Femur (tissue), 1 donor: ENCODE measurements at regions not wholly inside any gene's neighbourhood (a gene's known extent, or its start where the extent isn't known, plus 50 kb on each side); places are given as distances from the start of the nearest gene placed in this dataset.

Experiments used
- DNase-seq: peaks from one replicate; pipeline ENCODE4 v3.0.0-alpha.2; 2017

DNA sequence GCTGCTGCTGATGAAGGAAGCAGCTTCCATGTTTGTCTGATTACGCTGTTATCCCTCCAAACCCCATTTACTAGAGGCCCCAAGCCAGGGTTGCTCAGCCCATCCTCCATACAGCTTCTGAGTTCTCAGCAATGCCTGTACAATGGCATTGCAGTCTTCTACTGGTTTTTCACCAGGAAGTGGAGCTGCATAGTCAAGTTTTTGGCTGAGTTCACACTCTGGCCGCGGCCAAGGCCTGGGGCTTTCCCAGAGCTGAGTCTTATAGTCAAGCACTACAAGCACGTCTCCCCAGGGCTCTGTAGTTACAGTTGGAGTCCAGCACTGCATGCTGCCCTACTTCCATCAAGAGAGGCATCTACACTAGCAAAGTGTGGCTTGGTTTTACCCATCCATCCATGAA, 182.5 kb downstream of the POU4F1 start:
- DNase-seq: no peak

DNA sequence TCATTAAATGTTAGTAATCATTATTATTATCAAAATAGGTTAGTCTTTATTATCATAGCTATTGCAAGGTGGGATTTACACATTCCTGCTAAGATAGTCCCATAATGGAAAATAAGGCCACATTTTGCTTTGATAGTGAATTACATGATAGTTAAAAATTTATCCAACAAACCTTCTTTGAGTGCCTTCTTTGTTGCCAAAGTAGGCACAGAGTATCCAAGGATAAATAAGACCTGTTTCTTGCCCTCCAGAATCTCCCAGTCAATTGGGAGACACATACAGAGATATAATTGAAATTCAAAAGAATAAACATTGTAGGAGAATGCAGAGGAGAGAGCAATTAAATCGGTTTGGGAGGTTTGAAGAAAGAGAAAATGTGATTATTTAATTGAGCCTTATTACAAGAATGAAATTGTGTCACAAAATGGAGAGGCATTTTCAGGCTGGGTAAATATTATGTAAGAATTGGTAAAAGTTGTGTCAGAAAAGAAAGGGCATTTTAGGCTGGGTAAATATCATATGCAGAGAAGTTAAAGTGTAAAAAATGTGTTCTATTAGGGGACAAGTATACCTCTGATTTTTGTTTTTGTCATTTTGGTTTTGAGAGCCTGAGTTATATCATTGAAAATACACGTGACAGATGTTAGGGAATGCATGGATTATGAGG, 189.3 kb downstream of the POU4F1 start:
- DNase-seq: no peak

DNA sequence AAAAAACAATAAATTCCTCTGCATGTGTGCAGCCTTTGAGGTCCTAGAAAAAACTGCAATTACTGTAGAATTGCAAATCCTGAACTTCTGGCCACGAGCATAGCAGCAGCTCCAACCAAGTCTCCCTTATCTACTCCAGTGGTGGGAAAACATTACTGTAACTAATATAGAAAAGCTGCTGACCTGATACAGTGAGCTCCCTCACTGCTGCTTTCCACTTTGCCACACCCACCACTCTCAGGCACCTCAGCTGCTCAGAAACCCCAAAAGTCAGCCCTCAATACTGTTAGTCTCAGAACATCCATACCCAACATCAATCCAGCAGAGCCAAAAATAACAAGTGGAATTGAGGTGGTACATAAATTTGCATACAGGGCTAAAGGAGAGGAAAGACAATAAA, 192.5 kb downstream of the POU4F1 start:
- DNase-seq: no peak

DNA sequence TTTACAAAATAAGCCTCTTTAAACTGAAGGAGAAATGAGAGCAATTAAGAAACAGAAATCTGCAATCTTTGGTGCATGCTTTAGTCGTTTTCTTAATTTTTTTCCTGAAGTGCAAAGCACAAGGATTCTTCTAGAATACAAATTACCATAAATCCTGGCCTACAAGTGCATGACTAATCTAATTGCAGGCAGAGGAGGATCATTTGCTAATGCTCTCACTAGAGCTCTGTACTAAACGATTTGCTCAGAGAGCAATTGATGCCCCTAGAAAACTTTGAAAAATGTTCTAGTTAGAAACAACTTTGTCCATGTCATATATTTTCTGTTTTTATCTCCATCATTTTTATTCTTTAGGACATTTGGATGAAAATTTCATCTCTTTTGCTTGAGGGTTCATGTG, 193.2 kb downstream of the POU4F1 start:
- no peak for DNase-seq

DNA sequence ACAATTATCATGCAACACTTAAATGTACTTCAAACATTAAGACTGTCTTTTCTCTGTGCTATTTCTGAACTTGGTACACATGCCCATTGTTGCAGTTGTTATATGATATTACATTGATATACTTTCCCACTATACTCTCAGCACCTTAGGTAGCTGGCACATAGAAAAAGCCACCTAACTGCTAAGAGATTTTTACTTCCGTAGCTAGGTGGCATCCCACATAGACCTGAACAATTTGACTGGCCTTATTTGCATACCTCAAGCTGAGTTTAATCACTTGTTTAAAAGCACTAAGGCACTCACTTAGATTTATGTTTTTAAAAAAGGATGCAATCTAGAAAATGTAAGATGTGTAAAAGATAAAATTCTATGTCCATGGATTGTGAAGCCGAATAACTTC, 194.2 kb downstream of the POU4F1 start:
- no peak for DNase-seq

DNA sequence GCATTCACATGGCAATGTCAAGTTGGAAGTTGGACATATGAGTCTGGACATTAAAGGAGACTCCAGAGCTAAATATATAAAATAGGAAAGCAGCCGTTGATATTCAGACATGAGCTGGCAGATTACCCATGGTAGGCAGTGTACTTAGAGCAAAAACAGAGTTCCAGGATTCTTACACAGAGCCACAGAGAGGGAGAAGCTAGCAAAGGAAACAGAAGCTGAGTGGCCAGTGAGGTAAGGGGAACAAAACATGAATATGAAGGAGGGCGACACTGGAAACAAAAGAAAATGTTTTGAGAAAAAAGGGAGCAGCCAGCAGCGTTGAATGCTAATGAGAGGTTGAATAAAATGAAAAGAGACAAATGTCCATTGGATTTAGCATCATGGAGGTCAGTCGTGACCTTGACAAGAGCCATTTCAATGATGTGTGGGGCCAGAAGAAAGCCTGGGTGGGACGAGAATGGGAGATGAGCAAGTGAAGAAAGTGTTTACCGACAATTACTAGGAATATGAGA, 198.4 kb downstream of the POU4F1 start:
- no peak for DNase-seq

DNA sequence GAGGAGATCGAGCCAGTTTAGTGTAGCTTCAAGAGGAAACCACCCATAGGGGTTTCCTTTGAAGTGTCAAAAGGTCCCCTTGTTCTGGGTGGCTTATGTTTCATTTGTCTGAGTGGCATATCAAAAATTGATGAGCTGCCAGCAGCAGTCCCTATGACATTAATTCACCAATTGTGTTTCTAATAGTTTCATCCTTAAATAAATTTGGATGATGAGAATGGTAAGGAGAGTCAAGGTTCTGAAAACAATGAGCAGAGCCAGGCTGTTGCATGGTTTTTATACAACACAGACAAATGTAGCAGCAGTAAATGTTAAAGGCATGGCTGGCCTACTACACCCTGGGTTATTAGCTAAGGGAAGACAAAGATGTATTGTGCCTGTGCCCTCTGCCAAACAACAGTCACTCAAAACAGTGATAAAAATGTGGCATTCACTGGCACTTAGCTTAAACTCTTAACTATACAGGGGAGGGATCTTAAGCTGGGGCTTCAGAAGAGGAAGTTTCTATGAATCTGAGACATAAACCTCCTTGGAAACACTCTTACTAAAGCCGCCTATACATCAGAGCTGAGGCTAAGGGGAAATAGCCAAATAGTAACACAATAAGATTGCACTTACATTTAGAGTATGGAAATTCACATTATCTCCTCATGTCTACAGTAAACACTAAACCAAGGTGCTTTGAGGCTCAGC, 200.5 kb downstream of the POU4F1 start:
- DNase-seq: no peak

DNA sequence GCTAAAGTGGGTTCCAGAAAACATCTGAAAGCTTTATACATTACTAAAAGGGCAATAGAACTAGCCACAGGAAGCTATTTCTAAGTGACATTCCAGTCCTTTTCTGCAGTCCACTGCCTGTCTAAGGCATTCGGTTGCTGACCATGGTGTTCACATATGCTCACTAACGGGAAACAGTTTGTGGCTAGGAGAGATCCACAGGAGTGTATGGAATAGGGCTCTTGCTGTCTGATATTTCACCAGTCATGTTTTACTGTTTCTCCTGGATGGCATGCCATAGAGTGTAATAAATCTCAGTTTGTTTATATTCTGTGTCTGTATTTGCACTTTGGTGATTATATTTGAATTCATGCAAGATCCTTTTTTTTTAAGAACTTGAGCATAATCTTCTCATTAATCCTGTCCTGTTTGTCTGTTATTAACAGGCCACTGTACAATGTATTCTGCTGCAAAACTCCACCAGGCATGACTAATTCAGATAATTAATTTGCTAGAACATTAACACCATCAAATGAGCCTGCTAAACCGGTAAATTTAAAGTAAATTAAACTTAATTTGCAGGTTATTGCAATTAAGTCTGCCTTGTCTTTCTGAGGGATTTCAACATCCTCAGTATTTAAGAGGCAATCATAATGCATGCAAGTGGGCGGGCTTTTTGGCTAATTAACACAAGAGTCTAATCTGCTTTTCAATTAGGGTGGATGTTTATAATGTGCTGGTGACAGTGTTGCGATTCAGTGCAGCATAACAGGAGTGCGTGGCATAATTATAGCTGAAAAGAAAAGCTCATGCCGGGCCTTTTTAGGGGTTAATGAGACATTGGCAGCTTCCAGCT, 201.3 kb downstream of the POU4F1 start:
- no peak for DNase-seq

DNA sequence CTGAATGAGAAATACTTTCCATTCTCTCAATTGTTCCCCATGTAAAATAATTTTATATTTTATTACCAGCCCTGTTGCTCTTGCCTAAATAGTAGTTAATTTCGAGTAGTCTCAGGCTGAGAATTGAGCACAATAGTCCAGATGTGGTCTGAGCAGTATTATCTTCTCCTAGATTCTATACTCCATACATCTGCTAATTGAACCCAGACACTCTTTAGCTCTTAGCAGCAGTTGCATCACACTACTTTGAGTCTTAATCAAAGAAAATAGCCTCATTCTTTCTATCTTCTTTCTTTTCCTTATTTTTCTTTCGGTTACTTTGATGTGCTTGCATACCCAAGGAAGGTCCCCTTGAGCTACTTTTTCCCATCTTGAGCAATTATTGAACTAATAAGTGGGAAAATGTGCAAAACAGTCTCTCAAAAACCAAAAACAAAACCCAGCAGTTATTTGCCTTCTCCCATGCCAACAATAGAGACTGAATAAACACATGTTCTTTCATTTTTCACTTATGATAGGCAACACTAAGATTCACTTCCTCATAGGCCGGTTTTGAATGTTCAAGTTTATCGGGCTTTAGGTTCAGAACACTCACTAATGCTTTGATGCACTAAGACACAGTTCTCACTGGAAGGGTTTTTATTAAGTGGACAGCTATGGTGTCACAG, 204.5 kb downstream of the POU4F1 start:
- DNase-seq: no peak

DNA sequence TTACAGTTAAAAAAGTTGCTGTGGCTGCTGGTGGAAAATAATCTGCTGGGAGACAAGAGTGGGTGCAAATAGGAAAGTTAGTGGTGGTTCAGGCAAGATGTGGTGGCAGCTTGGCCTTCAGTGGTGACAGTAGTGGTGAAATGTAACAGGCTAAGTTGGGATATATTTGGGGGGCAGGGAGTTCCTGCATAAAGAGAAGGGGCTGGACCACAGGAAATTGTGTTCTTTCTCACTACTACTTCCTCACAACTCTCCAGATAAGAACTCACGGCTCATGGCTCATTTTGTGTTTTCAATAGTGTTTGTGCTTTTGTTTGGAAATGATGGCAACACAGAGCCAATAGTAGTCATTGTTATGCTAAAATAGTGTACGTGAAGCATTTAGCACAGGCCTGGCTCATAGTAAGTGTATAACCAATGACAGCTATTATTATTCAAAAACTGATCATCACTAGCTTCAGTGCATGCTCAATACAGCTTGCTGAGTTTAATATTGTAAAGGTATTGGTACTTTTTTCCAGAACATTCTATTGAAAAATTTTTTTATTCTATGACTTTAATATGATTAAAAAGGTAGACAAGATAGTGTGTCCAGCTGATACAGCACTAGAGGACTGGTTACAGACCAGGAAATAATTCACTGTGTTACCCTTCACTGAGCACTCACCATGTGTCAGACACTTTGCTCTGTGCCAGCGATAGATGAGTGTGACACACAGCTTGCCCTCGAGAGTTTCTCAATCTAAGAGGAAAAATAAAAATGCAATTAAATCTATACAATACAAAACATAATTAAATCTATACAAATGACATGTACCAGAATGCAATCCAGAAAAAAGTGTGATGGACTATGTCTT, 209.8 kb downstream of the POU4F1 start:
- no peak for DNase-seq

DNA sequence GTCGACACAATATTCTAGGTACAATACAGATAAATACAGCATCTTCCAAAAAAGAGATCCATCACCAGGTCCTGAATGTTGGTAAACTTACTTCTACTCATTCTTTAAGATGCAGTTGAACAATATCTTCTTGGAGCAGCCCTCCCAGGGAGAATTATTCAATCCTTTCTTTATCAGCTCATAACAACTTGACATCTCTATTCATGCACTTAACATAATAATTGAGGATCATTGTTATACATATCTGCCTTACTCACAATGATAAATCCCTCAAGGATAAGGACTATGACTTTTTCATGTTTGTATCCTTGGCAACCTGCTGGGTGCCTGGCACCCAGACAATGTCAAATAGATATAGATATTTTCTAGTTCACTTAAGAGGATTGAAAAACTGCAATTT, 219.5 kb downstream of the POU4F1 start:
- DNase-seq: no peak

DNA sequence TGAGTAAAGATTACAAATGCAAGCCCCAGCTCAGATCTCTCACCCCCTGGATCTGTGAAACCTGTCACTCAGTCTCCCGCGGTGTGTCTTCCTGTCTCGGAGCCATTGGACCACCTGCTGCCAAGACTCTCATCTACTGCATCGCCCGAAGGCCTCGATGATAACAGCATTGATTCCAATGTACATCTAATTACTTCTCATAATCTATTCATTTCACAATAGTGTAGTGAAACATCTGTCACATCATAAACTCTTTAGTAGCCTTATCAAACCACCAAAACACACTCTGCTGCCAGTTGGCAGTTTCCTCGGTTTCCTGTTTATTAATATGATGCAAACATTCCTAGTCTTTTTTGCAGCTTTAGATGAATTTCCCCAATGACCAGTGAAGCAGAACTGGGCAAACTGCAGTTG, 220.3 kb downstream of the POU4F1 start:
- DNase-seq: no peak

DNA sequence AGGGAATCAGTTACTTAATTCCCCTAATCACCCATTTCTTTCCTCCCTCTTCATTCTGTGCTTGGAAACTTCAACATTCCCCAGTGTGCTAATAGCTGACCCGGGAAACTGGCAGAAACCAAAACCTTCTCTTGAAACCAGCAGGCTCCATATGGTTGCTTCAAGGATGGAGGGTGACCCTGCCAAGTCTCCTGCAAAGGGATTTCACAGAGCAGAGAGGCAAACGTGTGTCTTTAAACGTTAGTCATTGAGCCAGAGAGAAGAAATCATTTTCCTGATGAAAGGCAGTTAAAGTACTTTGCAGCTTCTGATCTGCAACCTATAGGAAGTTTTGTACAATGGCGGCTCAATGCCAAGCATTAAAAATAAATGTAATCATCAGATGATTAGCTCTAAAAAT, 220.9 kb downstream of the POU4F1 start:
- no peak for DNase-seq

DNA sequence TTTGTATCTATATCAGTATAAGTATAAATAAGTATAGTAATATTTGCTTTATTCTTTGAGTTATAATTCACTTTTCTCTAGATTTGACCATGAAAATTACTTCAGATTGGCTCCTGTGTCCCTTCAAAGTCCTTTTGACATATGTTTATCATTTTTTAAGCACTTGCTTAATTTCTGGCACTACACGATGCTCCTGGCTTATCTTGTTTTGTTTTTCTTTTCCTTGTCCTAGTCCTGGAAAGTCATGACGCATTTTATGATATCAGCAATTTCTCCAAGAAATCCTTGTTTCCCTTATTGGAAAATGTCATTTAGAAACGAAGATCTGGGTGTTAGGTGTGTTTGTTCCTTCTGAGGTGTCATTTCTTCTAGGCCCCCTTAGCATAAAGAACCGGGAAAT, 226.5 kb downstream of the POU4F1 start:
- no peak for DNase-seq

DNA sequence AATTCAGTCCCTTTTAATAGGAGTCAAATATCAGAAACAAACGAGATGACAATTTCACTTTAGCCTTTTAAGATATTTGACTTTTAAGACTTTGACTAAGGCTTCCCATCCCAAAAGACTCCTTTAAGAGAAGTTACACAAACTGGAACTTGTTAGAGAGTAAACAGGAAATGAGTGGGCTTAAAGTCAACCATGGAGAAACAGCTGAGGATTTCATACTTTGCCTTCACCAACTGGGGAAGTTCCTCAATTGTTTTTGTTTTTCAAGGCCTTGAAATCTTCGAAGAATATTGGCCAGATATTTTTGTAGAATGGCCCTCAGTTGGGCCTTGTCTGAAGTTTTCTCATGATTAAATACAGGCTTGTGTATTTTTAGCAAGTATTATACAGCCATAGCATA, 227.3 kb downstream of the POU4F1 start:
- DNase-seq: no peak

DNA sequence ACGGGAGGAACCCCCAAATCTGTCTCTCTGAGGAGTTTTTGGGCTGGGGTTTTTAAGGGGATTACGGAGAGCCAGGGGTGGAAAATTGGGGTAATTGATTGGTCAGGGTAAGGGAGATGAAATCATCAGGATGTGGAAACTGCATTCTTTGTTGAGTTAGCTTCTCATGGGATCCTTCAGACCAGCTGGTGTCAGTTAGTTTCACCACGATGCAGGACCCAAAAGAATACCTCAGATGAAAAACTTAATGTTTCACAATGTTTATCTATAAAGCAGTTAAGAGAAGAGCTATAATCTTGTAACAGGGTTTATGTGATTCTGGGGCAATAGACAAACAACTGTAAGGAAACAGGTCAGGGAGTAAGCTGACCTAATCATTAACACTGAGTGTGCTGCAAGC, 230.8 kb downstream of the POU4F1 start:
- DNase-seq: peak; percentile 22

DNA sequence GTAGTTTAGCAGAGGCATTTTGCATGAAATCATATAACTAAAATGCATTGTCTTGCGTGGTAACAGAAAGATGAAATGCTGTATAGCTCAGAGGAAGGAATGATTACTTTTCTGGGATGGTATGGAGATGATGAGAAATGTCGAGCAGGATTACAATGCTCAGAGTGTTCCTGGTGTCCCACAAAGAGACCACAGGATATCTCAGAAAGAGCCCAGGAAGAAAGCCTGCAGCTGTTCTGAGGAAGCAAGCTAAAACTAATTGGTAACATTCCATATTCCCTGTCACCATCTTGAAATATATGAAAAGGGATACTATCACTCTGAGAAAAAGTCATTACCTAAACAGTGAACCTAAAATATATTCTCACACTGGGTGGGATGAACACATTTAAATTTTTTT, 233.1 kb downstream of the POU4F1 start:
- DNase-seq: no peak

DNA sequence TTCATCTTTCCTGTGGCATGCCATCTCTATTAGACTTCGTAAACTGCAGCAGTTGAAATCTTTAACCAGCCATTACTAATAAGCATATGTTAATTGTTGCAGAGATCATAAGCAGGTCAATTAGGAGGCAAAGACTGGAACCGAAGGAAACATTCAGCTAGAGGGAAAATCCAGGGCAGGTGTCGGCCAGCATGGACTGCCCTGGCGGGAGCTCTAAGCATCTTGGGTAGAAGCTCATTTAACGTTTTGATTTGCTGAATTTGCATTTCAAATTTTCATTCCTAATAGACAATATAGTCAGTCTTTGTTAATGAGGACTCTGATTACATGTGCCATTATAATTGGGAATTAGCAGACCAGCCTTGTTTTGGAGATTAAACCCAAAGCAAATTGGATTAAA, 238.6 kb downstream of the POU4F1 start:
- DNase-seq: no peak

DNA sequence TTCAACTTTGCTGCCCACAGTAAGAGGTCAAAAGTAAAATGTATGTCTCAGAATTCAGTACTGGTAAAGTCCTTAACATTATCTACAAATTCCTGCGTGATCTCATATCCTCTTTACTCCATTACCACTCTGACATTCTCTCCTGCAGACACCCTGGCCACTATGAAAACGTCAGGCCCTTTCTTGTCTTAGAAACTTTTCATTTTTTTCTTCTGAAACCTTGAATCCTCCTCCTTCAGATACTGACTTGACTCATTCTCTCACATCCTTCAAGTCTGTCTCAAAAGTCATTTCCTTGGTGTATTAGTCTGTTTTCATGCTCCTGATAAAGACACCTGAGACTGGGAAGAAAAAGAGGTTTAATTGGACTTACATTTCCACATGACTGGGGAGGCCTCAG, 262.3 kb downstream of the POU4F1 start:
- no peak for DNase-seq

DNA sequence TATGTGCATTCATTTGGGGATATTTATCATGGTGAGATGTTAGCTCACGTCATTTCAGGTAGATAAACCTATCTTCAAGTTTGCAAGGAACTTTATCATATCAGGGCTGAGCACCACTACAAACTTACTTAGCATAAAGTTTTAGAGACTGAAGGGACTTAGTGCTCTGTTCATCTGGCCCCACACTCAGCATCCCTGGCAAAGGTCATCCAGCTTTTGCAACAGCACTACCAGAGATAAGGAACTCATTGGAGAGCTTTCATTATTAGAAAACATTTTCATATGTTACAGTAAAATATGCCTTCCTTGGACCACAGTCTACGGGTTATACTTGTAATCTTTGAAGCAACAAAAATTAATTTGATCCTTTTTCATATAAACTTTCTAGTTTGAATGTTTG, 263.4 kb downstream of the POU4F1 start:
- DNase-seq: no peak

DNA sequence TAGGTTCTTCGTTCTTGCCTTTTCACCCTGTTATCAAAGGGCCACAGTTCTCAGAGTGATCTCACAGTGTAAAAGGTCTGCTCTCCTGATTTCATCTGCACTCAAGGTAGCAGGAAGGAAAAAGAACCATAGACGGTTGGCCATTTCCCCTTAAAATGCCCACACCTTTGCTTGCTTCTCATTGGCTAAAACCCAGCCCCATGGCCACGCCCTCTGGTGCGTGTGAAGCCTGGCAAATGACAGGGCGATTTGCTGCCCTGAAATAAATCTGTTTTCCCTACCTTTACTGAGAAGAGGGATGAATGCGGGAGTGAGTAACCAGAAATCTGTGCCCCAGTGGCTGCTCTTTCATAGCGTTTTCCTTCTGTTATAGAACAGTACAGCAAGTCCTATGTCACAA, 269.3 kb downstream of the POU4F1 start:
- DNase-seq: no peak

DNA sequence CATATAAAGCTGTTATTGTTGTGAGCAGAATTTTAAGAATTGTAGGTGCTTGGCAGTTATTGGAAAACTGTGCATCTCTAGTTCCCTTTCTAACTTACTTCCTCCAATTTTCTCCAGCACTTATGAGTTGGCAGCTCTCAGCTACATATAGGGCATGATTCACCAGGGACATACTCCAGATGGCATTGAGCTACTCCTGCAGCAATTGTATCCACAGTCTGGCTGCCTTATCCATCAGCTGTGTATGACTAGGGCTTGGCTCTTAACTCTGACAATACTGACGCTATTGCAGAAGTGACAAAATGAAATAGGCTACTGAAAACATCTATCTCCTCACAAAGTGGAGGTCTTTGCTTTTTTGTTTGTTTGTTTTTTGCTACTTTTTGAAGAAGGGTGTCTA, 276.7 kb downstream of the POU4F1 start:
- DNase-seq: no peak
